HEK293 (cell line): ENCODE measurements at regions not wholly inside any gene's neighbourhood (a gene's known extent, or its start where the extent isn't known, plus 50 kb on each side); places are given as distances from the start of the nearest gene placed in this dataset.

Experiments used
- CTCF ChIA-PET: fragments of 350-600 bp; formaldehyde crosslinking; extraction: SDS; loops from one replicate; lab custom pipeline; 2021; ENCODE audit warnings: antibody characterized with exemption; lab: Yijun Ruan, JAX
- POLR2A ChIA-PET: fragments of 300-600 bp; formaldehyde crosslinking; extraction: SDS; loops from one replicate; lab custom pipeline; 2020; ENCODE audit warnings: antibody characterized with exemption, inconsistent platforms; lab: Yijun Ruan, JAX
- H3K27ac ChIP-seq: fragments of 200-500 bp; sonication (Bioruptor generic); 2 replicates; pipeline ENCODE4 v1.5.1; 2014; ENCODE audit warnings: low read depth, low read length, control low read depth, inconsistent platforms; ENCODE audit errors: extremely low read depth
- H3K36me3 ChIP-seq, 2 experiments: fragments of 200-500 bp in 1 of 2; sonication (Bioruptor generic) in 1 of 2; 1 replicate in 1 of 2; 2 replicates in 1 of 2; pipeline ENCODE4 v1.5.1; 2014 to 2017; ENCODE audit warnings: inconsistent platforms in 2 of 2, low read length in 2 of 2; ENCODE audit not compliant: control insufficient read depth in 2 of 2, insufficient read depth in 1 of 2
- H3K4me1 ChIP-seq: fragments of 200-500 bp; sonication (Bioruptor generic); 2 replicates; pipeline ENCODE4 v1.5.1; 2014; ENCODE audit warnings: mild to moderate bottlenecking, low read length, inconsistent platforms; ENCODE audit not compliant: control insufficient read depth, insufficient read depth
- H3K4me3 ChIP-seq: 2 replicates; pipeline ENCODE4 v1.5.1; 2011; ENCODE audit warnings: low read depth, mild to moderate bottlenecking, control low read depth, low read length, moderate library complexity
- H3K9me3 ChIP-seq: fragments of 200-500 bp; sonication (Bioruptor generic); 2 replicates; pipeline ENCODE4 v1.5.1; 2014; ENCODE audit warnings: low read depth, low read length, inconsistent platforms; ENCODE audit not compliant: control insufficient read depth, insufficient read depth
- HOXD13 ChIP-seq: sonication (generic); formaldehyde crosslinking; IDR thresholded peaks from 2 replicates; pipeline ENCODE4 v1.8.0; 2022; ENCODE audit warnings: missing genetic modification reagents, borderline replicate concordance
- KLF9 ChIP-seq: fragments of 450-650 bp; formaldehyde crosslinking; IDR thresholded peaks from 2 replicates; pipeline ENCODE4 v1.5.1; 2016; ENCODE audit warnings: missing biosample characterization, missing genetic modification characterization, low read depth
- PRDM1 ChIP-seq: fragments of 450-650 bp; formaldehyde crosslinking; IDR thresholded peaks from 2 replicates; pipeline ENCODE4; 2016; ENCODE audit warnings: missing biosample characterization, missing genetic modification characterization
- REPIN1 ChIP-seq: fragments of 450-650 bp; formaldehyde crosslinking; IDR thresholded peaks from 2 replicates; pipeline ENCODE4 v1.5.1; 2017; ENCODE audit warnings: missing biosample characterization, missing genetic modification characterization, low read depth
- YY2 ChIP-seq: fragments of 450-650 bp; formaldehyde crosslinking; IDR thresholded peaks from 2 replicates; pipeline ENCODE4 v1.5.1; 2016; ENCODE audit warnings: missing biosample characterization, missing genetic modification characterization
- ZBTB44 ChIP-seq: fragments of 450-650 bp; IDR thresholded peaks from 2 replicates; pipeline ENCODE4 v1.5.1; 2018; ENCODE audit warnings: missing biosample characterization, mild to moderate bottlenecking, missing genetic modification characterization
- ZNF10 ChIP-seq: fragments of 450-650 bp; formaldehyde crosslinking; IDR thresholded peaks from 2 replicates; pipeline ENCODE4 v1.5.1; 2017; ENCODE audit warnings: missing biosample characterization, missing genetic modification characterization
- ZNF132 ChIP-seq: fragments of 450-650 bp; formaldehyde crosslinking; IDR thresholded peaks from 2 replicates; pipeline ENCODE4 v1.5.1; 2017; ENCODE audit warnings: missing biosample characterization, missing genetic modification characterization, borderline replicate concordance
- ZNF133 ChIP-seq: fragments of 450-650 bp; formaldehyde crosslinking; IDR thresholded peaks from 2 replicates; pipeline ENCODE4 v1.5.1; 2016; ENCODE audit warnings: missing biosample characterization, missing genetic modification characterization
- ZNF155 ChIP-seq: fragments of 450-650 bp; formaldehyde crosslinking; IDR thresholded peaks from 2 replicates; pipeline ENCODE4 v1.5.1; 2016; ENCODE audit warnings: missing biosample characterization, missing genetic modification characterization
- ZNF184 ChIP-seq: fragments of 450-650 bp; IDR thresholded peaks from 2 replicates; pipeline ENCODE4 v1.5.1; 2018; ENCODE audit warnings: missing biosample characterization, mild to moderate bottlenecking, missing genetic modification characterization
- ZNF214 ChIP-seq: fragments of 450-650 bp; formaldehyde crosslinking; IDR thresholded peaks from 2 replicates; pipeline ENCODE4 v1.5.1; 2017; ENCODE audit warnings: missing biosample characterization, mild to moderate bottlenecking, missing genetic modification characterization, borderline replicate concordance
- ZNF221 ChIP-seq: fragments of 450-650 bp; formaldehyde crosslinking; IDR thresholded peaks from 2 replicates; pipeline ENCODE4 v1.5.1; 2017; ENCODE audit warnings: missing biosample characterization, missing genetic modification characterization, borderline replicate concordance
- ZNF280D ChIP-seq: fragments of 450-650 bp; formaldehyde crosslinking; IDR thresholded peaks from 2 replicates; pipeline ENCODE4 v1.5.1; 2016; ENCODE audit warnings: missing biosample characterization, missing genetic modification characterization
- ZNF302 ChIP-seq: fragments of 450-650 bp; formaldehyde crosslinking; IDR thresholded peaks from 2 replicates; pipeline ENCODE4 v1.5.1; 2016; ENCODE audit warnings: missing biosample characterization, missing genetic modification characterization, low read depth
- ZNF324 ChIP-seq: fragments of 450-650 bp; formaldehyde crosslinking; IDR thresholded peaks from 2 replicates; pipeline ENCODE4 v1.5.1; 2016; ENCODE audit warnings: missing biosample characterization, missing genetic modification characterization
- ZNF391 ChIP-seq: fragments of 450-650 bp; formaldehyde crosslinking; IDR thresholded peaks from 2 replicates; pipeline ENCODE4 v1.5.1; 2016; ENCODE audit warnings: low read depth, missing biosample characterization, missing genetic modification characterization, borderline replicate concordance
- ZNF426 ChIP-seq: fragments of 450-650 bp; formaldehyde crosslinking; IDR thresholded peaks from 2 replicates; pipeline ENCODE4 v1.5.1; 2017; ENCODE audit warnings: missing biosample characterization, missing genetic modification characterization, mild to moderate bottlenecking, inconsistent platforms, moderate library complexity
- ZNF623 ChIP-seq: fragments of 450-650 bp; formaldehyde crosslinking; IDR thresholded peaks from 2 replicates; pipeline ENCODE4 v1.5.1; 2016; ENCODE audit warnings: missing biosample characterization, missing genetic modification characterization
- ZNF639 ChIP-seq: fragments of 450-650 bp; formaldehyde crosslinking; IDR thresholded peaks from 2 replicates; pipeline ENCODE4 v1.5.1; 2016; ENCODE audit warnings: missing biosample characterization, missing genetic modification characterization
- ZNF792 ChIP-seq: fragments of 450-650 bp; formaldehyde crosslinking; IDR thresholded peaks from 2 replicates; pipeline ENCODE4 v1.5.1; 2016; ENCODE audit warnings: missing biosample characterization, missing genetic modification characterization
- ZSCAN4 ChIP-seq: fragments of 450-650 bp; formaldehyde crosslinking; IDR thresholded peaks from 2 replicates; pipeline ENCODE4 v1.5.1; 2017; ENCODE audit warnings: missing biosample characterization, missing genetic modification characterization

GRCh38 chr14:101472518-101472849, 88.8 kb upstream of the DIO3 start:
- Histone ChIP-seq H3K36me3 (no peaks in the 10 kb centered on the region), H3K4me3 (no peak overlapping the region), H3K27ac (no peak overlapping the region), H3K9me3 (no peaks in the 10 kb centered on the region), H3K4me1 (peaks cover 3% of the 10 kb centered on the region; the same call in 1 of the 2 replicates)
- CTCF ChIA-PET = no interaction called here
- TF ChIP-seq ZBTB44 (tag by site-specific recombination) (no peak), ZNF155 (tag by site-specific recombination) (no peak), ZNF214 (no peak), ZNF10 (peak; percentile 78; the same call in 1 of the 2 replicates), ZNF623 (tag by site-specific recombination) (no peak)
- POLR2A ChIA-PET = no interaction called here

GRCh38 chr14:101473045-101473729, 88.1 kb upstream of the DIO3 start:
- Histone ChIP-seq H3K27ac (no peak overlapping the region), H3K9me3 (no peaks in the 10 kb centered on the region), H3K4me1 (peaks cover 6% of the 10 kb centered on the region; the same call in 1 of the 2 replicates), H3K4me3 (no peak overlapping the region), H3K36me3 (no peaks in the 10 kb centered on the region)
- TF ChIP-seq ZNF792 (tag by site-specific recombination) = no peak
- TF ChIP-seq ZSCAN4 (tag by site-specific recombination) = peak; percentile 91
- ChIA-PET POLR2A (no interaction called here), CTCF (no interaction called here)

- TF ChIP-seq REPIN1 (tag by site-specific recombination) (no peak), HOXD13 (no peak), KLF9 (no peak), ZNF221 (no peak), ZNF133 (tag by site-specific recombination) (no peak), ZSCAN4 (tag by site-specific recombination) (no peak), ZNF426 (no peak), YY2 (tag by site-specific recombination) (no peak), ZNF324 (tag by site-specific recombination) (no peak), ZNF391 (tag by site-specific recombination) (no peak), ZNF302 (tag by site-specific recombination) (no peak), ZNF280D (tag by site-specific recombination) (no peak), ZNF184 (tag by site-specific recombination) (no peak), ZNF132 (no peak), PRDM1 (no peak), ZNF639 (tag by site-specific recombination) (no peak)
Measured at GRCh38 chr14:101473795-101474562, 87.3 kb upstream of the DIO3 start.

More at GRCh38 chr14:101473795-101474562, 87.3 kb upstream of the DIO3 start:
- ChIA-PET CTCF (no interaction called here), POLR2A (no interaction called here)
- no peaks in the 10 kb centered on the region for H3K9me3 ChIP-seq
- H3K4me1 ChIP-seq = peaks cover 6% of the 10 kb centered on the region; the same call in 1 of the 2 replicates
- no peaks in the 10 kb centered on the region for H3K36me3 ChIP-seq
- H3K4me3 ChIP-seq = no peak overlapping the region
- no peak overlapping the region for H3K27ac ChIP-seq
